NK-92 treated with Interleukin-12 subunit alpha and Interleukin-12 subunit beta, amount 100 ng/mL, for 24 hours (cell line): ENCODE measurements at regions not wholly inside any gene's neighbourhood (a gene's known extent, or its start where the extent isn't known, plus 50 kb on each side); places are given as distances from the start of the nearest gene placed in this dataset.
"Not testable (repeated sequence)": the region's sequence is repeated elsewhere in the genome, so short reads cannot be mapped to it uniquely, and the experiment has no call there.

Experiments
- DNase-seq: peaks from one replicate; lab custom pipeline; 2025; lab: John Stamatoyannopoulos, UW

GRCh38 chr9:135358552-135358940 is 121.0 kb upstream of the PPP1R26 start:
- DNase-seq = no peak

- DNase-seq = no peak
Observed at GRCh38 chr9:135359764-135360163, 119.8 kb upstream of the PPP1R26 start.

- no peak for DNase-seq
Observed at GRCh38 chr9:135360617-135361016, 119.0 kb upstream of the PPP1R26 start.

GRCh38 chr9:135361668-135362067 is 117.9 kb upstream of the PPP1R26 start:
- DNase-seq = not testable (repeated sequence)

GRCh38 chr9:135363596-135363995 is 116.0 kb upstream of the PPP1R26 start:
- DNase-seq = no peak

GRCh38 chr9:135365013-135365768 is 114.4 kb upstream of the PPP1R26 start:
- DNase-seq = no peak

GRCh38 chr9:135366104-135366503 is 113.5 kb upstream of the PPP1R26 start:
- DNase-seq = no peak

GRCh38 chr9:135369412-135369990 is 110.1 kb upstream of the PPP1R26 start:
- DNase-seq = no peak

- no peak for DNase-seq
Observed at GRCh38 chr9:135370411-135371375, 108.9 kb upstream of the PPP1R26 start.

GRCh38 chr9:135371535-135371934 is 108.0 kb upstream of the PPP1R26 start:
- DNase-seq = no peak

GRCh38 chr9:135372036-135372435 is 107.5 kb upstream of the PPP1R26 start:
- no peak for DNase-seq

- DNase-seq = no peak
Observed at GRCh38 chr9:135372501-135373008, 107.0 kb upstream of the PPP1R26 start.

GRCh38 chr9:135373151-135373685 is 106.4 kb upstream of the PPP1R26 start:
- no peak for DNase-seq

- DNase-seq = no peak
Observed at GRCh38 chr9:135373820-135374219, 105.8 kb upstream of the PPP1R26 start.

- no peak for DNase-seq
Observed at GRCh38 chr9:135374591-135374990, 105.0 kb upstream of the PPP1R26 start.

- DNase-seq = no peak
Observed at GRCh38 chr9:135375001-135375400, 104.6 kb upstream of the PPP1R26 start.

GRCh38 chr9:135376511-135377265 is 102.9 kb upstream of the PPP1R26 start:
- no peak for DNase-seq

- DNase-seq = no peak
Observed at GRCh38 chr9:135377431-135377830, 102.2 kb upstream of the PPP1R26 start.

GRCh38 chr9:135378751-135379150 is 100.8 kb upstream of the PPP1R26 start:
- no peak for DNase-seq

GRCh38 chr9:135379540-135380267 is 99.9 kb upstream of the PPP1R26 start:
- no peak for DNase-seq
